ENCODE measurements at regions not wholly inside any gene's neighbourhood (a gene's known extent, or its start where the extent isn't known, plus 50 kb on each side); places are given as distances from the start of the nearest gene placed in this dataset.

DNA sequence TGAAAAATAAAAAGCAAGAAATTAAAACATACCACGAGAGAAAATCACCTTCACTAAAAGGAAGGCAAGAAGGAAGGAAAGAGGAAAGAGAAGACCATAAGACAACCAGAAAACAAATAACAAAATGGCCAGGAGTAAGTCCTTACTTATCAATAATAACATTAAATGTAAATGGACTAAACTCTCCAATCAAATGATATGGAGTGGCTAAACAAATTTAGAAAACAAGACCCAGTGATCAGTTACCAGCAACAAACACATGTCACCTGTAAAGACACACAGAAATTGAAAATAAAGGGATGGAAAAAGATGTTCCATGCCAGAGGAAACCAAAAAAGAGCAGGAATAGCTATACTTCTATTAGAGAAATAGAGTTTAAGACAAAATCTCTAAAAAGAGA, 85.0 kb upstream of the SLC38A4 start:
- no peak for DNase-seq (ENCODE audit: low read depth)

DNA sequence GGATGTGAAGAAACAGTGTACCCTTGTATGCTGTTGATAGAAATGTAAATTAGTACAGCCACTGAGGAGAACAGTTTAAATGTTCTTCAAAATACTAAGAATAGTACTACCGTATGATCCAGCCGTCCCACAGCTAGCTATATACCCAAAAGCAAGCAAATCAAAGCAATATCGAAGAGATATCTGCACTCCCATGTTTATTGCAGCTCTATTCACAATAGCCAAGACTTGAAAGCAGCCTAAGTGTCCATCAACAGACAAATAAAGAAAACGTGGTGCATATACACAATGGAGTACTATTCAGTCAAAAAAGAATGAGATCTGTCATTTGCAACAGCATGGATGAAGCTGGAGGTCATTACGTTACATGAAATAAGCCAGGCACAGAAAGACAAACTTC, 88.5 kb upstream of the SLC38A4 start:
- no peak for DNase-seq (ENCODE audit: low read depth)

DNA sequence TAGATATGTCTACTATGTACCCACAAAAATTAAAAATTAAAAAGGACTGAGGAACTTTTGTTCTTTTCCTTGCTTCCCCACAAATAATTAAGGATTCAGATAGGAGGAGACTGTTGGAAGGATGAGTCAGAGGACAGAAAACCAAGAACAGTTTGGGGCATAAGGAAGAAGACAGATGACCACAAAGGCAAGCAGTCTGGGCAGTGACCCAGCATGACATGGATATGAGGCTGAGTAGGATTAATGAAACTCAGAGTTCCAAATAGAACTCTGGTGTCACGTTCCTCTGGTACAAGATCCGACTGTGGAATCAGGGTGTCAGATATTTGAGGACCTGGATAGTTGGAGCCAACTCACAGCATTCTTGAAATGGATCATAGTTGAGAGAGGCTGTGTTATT, 89.3 kb upstream of the SLC38A4 start:
- DNase-seq (ENCODE audit: low read depth) = peak; percentile 86

DNA sequence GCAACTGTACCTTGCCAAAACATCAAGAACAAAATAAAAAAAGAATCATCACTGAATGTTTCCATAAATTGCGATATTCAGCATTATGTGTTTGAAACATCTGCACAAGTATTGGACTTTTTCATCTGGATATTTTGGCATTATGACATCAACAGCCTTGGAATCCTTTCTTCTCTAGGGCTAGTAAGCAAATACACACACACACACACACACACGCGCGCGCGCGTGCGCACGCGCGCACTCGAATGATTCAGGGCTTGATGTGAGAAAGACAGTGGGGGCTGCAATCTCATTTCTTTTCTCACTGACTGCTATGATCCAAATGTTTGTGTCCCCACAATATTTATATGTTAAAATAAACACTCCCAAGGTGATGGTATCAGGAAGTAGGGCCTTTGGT, 90.0 kb upstream of the SLC38A4 start:
- DNase-seq (ENCODE audit: low read depth) = peak; percentile 39

DNA sequence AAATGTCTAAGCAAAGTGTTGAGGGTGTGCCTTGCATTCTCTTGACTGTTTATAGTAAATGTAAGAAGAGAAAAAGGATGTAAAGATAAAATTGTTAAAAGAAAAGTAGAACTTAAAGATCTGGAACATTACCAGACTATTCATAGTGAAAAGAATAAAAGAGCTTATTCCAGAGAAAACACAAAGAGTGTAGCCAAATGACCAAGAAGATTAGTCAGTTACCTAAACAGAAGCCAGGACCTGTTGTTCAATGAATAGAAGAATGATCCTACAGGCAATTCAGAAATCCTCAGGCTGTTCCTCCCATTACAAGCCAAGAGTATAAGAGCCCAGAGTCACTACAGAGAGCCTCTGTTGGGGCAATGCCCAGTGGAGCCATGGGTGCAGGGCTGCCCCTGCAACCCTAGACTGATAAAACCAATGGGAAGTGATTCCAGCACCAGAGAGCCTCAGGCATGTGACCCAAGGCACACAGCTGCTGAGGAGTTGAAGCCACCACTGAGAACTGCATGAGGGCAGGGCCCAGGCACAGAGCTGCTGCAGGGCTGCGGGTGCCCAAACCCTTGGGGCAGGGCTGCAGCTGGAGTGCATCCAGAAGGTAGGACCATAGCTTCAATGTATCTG, 91.1 kb upstream of the SLC38A4 start:
- no peak for DNase-seq (ENCODE audit: low read depth)

DNA sequence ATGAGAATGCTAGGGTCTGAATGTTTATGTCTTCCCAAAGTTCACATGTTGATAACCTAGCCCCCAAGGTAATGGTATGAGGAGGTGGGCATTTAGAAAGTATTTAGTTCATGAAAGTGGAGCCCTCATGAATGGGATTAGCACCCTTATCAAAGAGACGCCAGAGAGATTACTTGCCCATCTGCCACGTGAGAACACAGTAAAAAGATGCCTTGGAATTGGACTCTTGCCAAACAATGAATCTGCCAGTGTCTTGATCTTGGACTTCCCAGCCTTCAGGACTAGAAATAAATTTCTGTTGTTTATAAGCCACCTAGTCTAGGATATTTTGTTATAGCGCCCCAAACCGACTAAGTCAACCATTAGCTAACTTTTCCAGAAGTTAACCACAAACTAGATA, 92.0 kb upstream of the SLC38A4 start:
- no peak for DNase-seq (ENCODE audit: low read depth)

DNA sequence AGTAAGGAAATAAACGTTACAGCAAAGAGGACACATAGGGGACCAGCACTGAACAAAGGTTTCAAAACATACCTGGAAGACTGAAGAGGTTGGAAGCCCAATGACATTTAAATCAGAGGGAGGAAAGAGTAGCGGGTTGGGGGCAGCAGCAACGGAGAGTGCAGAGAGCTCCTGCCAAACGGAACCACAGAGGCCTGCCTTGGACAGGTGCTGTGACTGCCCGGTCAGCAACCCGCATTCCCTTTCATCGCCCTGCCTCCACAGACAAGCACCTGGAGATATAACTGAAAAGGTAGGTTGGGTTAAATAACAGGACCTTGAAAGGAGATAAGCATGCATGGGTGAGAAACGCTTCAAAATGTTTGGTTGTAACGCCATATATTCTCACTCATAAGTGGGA, 92.8 kb upstream of the SLC38A4 start:
- DNase-seq (ENCODE audit: low read depth) = no peak

DNA sequence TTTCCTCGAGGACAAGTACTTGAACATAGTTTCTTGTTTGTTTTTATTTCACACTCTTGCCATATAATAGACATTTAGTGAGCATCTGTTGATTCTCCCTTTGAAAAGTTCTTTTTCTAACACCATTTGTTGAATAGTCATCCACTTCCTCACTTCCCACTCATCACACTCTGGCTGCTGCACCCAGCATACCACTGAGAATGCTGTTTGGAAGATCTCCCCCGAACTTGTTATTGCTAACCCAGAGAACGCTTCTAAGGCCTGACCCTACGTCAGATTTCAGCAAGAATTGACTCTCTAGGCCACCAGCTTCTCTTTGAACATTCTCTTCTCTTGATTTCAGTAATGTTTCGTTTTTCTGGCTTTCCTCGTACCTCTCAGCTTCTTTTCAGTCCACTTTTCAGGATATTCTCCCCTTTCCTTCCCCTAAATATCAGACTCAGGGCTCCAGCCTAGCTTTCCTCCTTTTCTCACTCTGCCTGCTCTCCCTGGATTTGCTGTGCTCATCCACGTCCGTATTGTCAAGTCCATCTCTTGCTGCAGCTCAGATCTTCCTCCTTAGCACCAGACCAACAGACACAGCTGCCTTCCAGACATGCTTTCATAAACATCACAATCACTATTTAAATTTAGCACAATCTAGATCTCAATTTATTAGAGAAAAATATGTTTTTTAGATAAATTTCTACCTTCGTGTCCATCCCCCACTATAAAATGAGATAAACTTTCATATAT, 94.0 kb upstream of the SLC38A4 start:
- peak; percentile 22 for DNase-seq (ENCODE audit: low read depth)

DNA sequence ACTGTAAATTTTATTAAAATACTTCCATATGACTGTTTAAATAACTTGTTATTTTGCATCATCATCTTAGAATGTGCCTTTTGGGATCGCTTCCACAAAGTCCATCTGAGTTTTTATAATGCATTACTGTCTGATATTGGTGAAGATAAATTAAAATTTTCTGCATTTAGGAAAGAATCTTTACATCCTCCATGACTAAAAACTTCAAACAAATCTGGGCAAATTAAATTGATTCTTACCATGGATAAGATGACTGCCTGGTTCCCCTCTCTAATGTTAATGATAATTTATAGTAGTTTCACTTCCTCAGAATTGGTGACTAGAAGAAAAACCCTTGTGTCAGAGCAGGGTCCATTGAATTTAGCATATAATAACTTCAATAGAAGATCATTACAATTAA, 94.7 kb upstream of the SLC38A4 start:
- DNase-seq (ENCODE audit: low read depth) = no peak

DNA sequence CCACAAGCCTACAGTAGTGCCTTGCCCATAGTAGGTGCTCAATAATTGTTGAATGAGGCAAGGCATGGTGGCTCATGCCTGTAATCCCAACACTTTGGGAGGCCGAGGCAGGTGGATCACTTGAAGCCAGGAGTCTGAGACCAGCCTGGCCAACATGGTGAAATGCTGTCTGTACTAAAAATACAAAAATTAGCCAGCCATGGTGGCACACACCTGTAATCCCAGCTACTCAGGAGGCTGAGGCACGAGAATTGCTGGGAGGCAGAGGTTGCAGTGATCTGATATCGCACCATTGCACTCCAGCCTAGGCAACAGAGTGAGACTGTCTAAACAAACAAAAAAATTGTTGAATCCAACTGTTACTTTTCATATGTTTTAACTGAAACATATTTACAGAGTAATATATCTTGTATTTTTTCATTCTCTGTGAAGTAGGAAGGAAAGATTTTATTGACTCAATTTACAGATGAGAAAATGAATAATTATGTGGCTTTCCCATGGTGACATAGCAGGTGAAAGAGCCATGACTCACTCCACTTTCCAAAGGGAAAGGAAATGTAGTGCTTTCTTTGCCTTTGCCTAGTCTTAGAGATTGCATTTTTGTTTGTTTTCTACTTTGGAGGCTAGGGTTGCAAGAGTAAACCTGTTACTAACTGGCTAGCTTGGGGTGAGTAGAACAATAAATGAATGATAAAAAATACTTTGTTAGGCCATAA, 95.4 kb upstream of the SLC38A4 start:
- DNase-seq (ENCODE audit: low read depth) = peak; percentile 84

DNA sequence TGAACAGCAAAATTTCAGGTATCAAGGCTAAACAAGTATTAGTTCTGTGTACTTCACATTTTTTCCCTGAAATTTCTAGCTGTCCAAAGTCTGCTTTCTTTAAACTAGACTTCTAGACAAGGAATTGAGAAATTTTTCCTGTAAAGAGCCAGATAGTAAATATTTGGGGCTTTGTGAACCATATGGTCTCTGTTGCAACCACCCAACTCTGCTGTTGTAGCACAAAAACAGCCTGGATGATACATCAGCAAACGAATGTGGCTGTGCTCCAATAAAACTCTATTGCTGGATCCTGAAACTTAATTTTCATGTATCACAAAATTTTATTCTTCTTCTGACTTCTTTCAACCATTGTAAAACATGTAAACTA, 96.0 kb upstream of the SLC38A4 start:
- DNase-seq (ENCODE audit: low read depth) = peak; percentile 15

DNA sequence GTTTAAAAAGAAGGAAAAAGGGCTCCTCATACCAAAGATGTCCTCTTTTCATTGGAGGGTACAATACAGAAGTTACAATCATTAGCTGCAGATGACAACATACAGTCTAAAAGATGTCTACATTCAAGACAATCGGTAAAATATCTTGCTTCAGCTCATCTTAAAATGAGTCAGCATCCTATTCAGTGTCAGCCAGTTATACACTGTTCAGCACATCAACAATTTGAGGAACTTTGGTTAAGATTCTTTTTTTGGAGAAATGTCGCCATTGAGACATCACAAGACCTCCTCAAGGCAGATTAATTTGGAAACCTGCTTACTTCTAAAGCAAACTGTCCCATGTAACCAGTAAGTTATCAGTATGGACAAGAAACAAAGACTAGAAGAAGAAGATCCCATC, 100.7 kb upstream of the SLC38A4 start:
- DNase-seq (ENCODE audit: low read depth) = no peak

DNA sequence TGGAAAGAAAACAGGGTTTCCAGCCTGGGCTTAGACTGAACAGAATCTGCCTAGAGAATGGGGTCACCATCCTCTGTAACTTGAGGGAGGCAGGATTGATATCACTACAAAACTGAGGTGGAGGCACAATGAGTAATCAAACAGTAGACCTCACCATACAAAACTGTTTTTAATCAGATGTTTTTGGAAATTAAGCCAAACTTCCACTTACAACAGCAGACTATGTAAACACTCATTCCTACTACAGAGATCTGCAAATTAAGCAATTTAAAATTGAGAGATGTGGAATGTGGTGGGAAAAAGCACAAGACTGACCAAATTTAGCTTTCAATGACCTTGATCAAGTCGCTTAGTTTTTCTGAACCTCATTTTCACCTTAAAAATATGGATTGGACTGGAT, 104.3 kb upstream of the SLC38A4 start:
- DNase-seq (ENCODE audit: low read depth) = no peak

DNA sequence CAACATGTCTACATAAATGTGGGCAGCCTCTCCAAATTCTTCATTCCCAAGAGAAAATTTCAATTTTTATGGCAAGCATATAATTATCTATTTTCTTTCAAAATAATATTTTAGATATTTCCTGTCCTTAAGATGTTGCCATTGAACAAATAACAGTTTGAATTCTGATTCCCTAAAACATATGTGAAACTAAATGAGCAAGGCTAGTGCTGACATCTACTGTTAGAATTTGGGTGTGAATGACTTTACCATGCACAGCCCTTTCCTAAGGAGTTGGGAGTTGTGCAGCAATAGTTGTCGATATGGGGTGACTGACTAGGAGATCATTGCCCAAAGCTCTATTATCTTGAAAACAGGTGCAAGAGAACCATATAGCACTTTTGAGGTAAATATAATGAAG, 108.2 kb upstream of the SLC38A4 start:
- peak; percentile 70 for DNase-seq (ENCODE audit: low read depth)

DNA sequence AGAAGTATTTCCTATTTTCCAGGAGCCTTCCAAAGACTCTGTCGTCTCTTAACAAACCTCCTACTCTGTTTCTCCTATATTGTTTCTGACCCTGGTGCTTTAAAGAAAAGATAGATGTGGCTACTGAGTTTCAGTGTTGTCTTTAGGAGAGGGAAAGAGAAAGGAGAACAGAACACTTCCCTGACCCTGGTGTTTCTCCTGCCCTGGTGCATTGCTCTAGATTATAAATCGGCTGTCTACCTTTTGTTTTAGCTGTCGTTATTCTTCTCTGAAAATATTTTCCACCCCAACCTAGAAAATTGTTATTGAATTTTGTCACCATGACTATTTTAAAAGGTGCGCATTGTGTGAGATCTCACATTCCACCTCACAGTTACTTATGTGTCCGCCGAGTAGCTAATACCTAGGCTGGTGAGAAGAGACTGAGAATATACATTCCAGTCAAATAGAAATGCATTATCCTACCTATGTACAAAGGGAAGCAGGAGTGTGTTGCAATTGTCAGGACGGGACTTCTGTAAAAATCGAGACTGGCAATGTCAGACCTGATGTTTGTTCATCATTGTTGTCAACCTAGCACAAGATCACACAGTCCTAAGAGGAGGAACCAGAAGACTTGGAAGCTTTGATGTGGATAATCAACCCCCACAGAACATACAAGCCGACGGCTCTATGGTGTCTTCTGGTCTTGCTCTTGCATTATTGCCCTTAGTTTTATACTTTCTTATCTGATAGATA, 108.7 kb upstream of the SLC38A4 start:
- no peak for DNase-seq (ENCODE audit: low read depth)

DNA sequence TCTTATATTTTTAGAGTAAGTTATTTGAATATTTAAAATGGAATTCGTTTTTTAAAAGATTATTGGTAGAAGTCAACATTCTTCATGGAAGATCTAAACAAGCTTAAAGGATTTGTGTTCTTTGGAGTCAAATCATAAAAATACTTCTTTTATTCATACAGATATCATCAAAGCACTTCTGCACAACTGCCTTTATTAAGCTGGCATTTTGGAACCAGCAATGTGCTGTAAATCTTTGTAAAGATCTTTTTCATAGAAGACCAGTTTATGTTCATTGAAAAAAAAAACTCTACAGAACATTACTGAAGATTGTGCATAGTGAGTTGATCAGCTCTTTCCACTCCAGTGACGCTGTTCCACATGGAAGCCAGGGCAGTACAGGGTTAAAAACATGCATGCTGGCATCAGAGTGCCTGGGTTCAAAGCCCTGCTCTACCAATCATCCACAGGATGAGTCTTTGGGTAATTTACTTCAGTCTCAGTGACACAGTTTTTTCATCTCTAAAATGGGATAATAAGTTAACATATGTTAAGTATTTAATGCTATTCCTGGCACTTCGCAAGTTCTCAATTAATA, 109.6 kb upstream of the SLC38A4 start:
- no peak for DNase-seq (ENCODE audit: low read depth)

DNA sequence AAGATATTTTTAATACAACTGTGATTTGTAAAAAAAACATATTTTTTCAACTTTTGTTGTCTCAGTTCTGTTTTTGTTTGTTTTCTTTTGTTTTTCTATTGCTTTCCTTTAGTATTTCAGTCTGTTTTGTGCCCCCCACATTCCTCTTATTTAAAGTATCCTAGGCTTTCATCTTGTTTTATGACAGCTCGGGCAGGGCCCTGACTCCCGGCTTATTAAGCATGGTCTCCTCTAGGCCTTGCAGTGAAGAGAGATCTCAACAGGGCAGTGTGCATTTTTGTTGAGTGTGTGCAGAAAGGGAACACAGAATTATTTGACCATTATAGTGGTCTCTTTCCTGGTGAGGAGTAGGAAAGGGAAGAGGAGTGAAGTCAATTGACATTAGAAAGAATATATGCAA, 110.2 kb upstream of the SLC38A4 start:
- DNase-seq (ENCODE audit: low read depth) = no peak

DNA sequence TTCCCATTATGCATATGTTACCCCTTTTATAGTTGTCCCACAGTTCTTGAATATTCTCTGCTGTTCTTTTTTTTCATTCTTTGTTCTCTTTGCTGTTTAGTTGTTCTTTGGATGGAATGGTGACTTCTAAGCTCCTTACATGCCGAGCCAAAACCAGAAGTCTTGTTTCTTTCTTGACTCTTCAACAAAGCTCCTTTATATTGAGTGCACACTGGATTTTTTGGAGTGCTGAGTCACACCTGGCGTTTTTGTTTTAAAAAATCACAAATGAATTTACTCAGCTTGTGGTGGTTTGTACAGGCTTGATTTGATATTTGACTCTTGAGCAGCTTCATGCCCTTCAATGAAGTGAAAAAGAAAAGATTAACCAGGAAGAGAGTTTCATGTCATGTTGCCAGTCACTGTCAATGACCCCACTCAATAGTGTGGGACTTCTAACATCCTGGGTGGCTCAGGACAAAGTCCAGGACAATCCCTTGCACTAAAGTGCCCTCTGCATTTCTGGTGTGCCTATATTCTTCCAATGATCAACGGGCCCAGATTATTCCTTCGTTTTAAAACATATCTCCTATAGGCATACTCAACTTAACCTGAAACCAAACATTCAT, 112.4 kb upstream of the SLC38A4 start:
- no peak for DNase-seq (ENCODE audit: low read depth)

DNA sequence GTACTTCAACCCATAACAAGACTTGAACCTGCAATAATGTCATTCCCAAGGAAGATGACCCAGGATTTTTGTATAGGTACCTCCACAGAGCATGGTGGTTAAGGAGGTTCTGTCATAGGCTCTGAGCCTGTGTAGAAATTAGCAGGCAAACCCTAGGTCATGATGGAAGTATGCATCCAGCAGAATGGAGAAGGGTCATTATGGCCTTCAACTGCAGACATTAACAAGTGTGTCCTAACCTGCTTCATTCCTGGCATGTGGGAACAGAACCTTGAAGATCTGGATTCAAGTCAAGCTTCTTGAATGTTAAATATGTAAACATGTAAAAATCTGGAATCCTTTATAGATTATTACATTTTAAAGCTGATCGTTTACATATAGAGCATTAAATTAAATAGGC, 116.2 kb upstream of the SLC38A4 start:
- no peak for DNase-seq (ENCODE audit: low read depth)

DNA sequence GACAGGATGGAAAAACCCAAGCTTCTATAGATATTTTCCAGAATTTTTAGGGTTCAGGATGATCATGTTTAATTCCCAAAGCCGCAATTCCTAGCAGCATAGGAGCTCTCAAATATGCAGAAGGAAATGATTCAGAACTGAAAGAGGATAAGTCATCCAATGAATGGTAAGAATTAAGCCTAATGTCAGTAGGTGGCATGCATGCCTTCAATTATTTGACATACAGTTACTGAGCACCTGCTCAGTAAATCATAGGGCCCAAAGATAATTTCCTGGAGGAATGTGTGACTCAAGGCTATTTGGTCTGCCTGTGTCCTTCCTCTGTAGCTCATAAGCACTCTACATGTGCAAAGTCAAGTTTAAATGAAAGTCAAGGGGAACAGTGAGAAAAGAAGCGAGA, 116.8 kb upstream of the SLC38A4 start:
- peak; percentile 89 for DNase-seq (ENCODE audit: low read depth)

DNA sequence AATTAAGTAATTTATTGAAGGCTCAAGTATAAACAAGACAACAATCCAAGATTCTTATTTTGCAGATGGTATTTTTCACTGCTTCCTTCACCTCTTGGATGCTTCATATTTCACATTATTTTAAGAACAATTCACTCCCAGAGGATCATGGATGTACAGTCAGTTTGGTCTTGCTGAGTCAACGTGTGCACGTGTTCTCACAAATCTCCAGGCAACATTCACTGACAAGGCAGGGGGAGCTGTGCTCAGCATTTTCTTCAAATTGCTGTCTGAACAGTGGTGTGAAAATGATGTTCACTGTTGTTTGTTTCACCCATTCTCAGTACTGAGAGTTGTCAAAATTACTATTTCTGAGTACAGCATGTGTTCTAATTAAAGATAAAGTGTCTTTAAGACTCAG, 118.3 kb upstream of the SLC38A4 start:
- peak; percentile 85 for DNase-seq (ENCODE audit: low read depth)

DNA sequence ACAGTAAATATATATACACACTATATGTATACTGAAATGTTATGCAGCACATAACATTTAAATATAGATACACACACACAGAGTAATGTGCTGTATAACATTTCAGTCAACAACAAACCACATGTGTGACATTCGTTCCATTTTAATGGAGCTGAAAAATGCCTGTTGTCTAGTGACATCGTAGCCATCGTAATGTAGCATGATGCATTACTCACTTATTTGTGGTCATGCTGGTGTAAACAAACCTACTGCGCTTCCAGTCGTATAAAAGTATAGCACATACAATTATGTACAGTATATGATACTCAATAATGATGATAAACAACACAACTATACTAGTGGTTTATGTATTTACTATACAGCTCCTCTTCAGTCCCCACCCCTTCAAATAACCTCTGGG, 119.0 kb upstream of the SLC38A4 start:
- DNase-seq (ENCODE audit: low read depth) = peak; percentile 89

All from ELR (cell line).